Esophagus squamous epithelium (tissue), 5 donors: ENCODE measurements at regions not wholly inside any gene's neighbourhood (a gene's known extent, or its start where the extent isn't known, plus 50 kb on each side); places are given as distances from the start of the nearest gene placed in this dataset.

ENCODE experiments used
- DNase-seq: peaks from one replicate; lab custom pipeline; 2025; lab: John Stamatoyannopoulos, UW
- H3K27ac ChIP-seq, 4 donors: fragments of 200-600 bp; sonication (generic); one replicate each; pipeline ENCODE4 v1.5.1; 2016 to 2019; ENCODE audit warnings: mild to moderate bottlenecking in 1 of 4
- H3K27me3 ChIP-seq, 4 donors: fragments of 200-600 bp; sonication (generic); 1 replicate in 3 of 4; 2 replicates in 1 of 4; pipeline versions ENCODE4 v1.5.1 to v1.6.0; 2017 to 2021; ENCODE audit warnings: antibody characterized with exemption in 1 of 4
- H3K36me3 ChIP-seq, 3 donors: fragments of 200-600 bp; sonication (generic); one replicate each; pipeline ENCODE4 v1.5.1; 2016 to 2019
- H3K4me1 ChIP-seq, 3 donors: fragments of 200-600 bp; sonication (generic); one replicate each; pipeline ENCODE4 v1.5.1; 2017 to 2019
- H3K4me3 ChIP-seq, 4 donors: fragments of 200-600 bp; sonication (generic); 1 replicate in 3 of 4; 2 replicates in 1 of 4; pipeline ENCODE4 v1.5.1; 2016 to 2019; ENCODE audit warnings: mild to moderate bottlenecking in 2 of 4, moderate library complexity in 1 of 4
- H3K9me3 ChIP-seq, 3 donors: fragments of 200-600 bp; sonication (generic); one replicate each; pipeline ENCODE4 v1.5.1; 2016 to 2019
- CTCF ChIP-seq, 6 experiments: fragments of 450-650 bp in 4 of 6; fragments of 200-600 bp in 2 of 6; sonication (generic) in 2 of 6; IDR thresholded peaks; one replicate each; pipeline ENCODE4 v1.5.1; 2016 to 2019; ENCODE audit warnings: antibody characterized with exemption in 6 of 6, mild to moderate bottlenecking in 4 of 6, moderate library complexity in 4 of 6
- POLR2A ChIP-seq, 4 donors: fragments of 450-650 bp; IDR thresholded peaks; one replicate each; pipeline ENCODE4 v1.6.1; 2017; ENCODE audit warnings: antibody characterized with exemption in 4 of 4, mild to moderate bottlenecking in 4 of 4, moderate library complexity in 3 of 4
- WGBS, 2 donors: methylation state at CpG; one replicate each; pipeline ENCODE4 v1.1.5; 2018; 5-methylcytosine and 5-hydroxymethylcytosine counted together
- intact Hi-C: fragments of 100-400 bp; cut with DNase I; formaldehyde crosslinking; loops from one replicate; pipeline ENCODE4 v1.15.0; 2022
- donor health status: DM: yes; HTN: yes; CAD: no.

GRCh38 chr9:111250875-111251842 lies 78.9 kb downstream of the OR2K2 start:
- Histone ChIP-seq H3K4me3 (no peak overlapping the region), H3K9me3 (no peaks in the 10 kb centered on the region), H3K27ac (no peak overlapping the region), H3K36me3 (no peaks in the 10 kb centered on the region), H3K4me1 (no peaks in the 10 kb centered on the region), H3K27me3 (no peaks in the 10 kb centered on the region)
- TF ChIP-seq POLR2A (IDR thresholded peaks at IDR 0.05) (no peak), CTCF (IDR thresholded peaks at IDR 0.05) (no peak)
- intact Hi-C loops, result no loop called here
- no peak for DNase-seq
- WGBS, 2 donors, result 72 to 75% methylated on average over 8 of the region's 8 CpGs

- Histone ChIP-seq H3K36me3 (no peaks in the 10 kb centered on the region), H3K27ac (no peak overlapping the region), H3K4me3 (no peak overlapping the region), H3K4me1 (no peaks in the 10 kb centered on the region), H3K27me3 (no peaks in the 10 kb centered on the region), H3K9me3 (no peaks in the 10 kb centered on the region)
- intact Hi-C loops, result no loop called here
- TF ChIP-seq POLR2A (IDR thresholded peaks at IDR 0.05), result no peak
- 54 to 88% methylated on average over 1 of the region's 1 CpG for WGBS, 2 donors
- no peak for DNase-seq
Measured at GRCh38 chr9:111237447-111237846, 92.6 kb downstream of the OR2K2 start.

GRCh38 chr9:111236332-111236731 lies 93.7 kb downstream of the OR2K2 start:
- H3K4me1 ChIP-seq, result no peaks in the 10 kb centered on the region
- H3K27me3 ChIP-seq, result no peaks in the 10 kb centered on the region
- 46 to 56% methylated on average over 2 of the region's 2 CpGs for WGBS, 2 donors
- H3K27ac ChIP-seq, result no peak overlapping the region
- H3K36me3 ChIP-seq, result no peaks in the 10 kb centered on the region
- no peaks in the 10 kb centered on the region for H3K9me3 ChIP-seq
- TF ChIP-seq CTCF (IDR thresholded peaks at IDR 0.05), result no peak
- no peak for TF ChIP-seq POLR2A (IDR thresholded peaks at IDR 0.05)
- intact Hi-C loops, result no loop called here
- H3K4me3 ChIP-seq, result no peak overlapping the region
- no peak for DNase-seq

GRCh38 chr9:111233963-111234362 lies 96.1 kb downstream of the OR2K2 start:
- H3K27me3 ChIP-seq, result no peaks in the 10 kb centered on the region
- WGBS, 2 donors, result 78 to 83% methylated on average over 2 of the region's 3 CpGs
- intact Hi-C loops, result no loop called here

GRCh38 chr9:111232997-111233790 lies 96.8 kb downstream of the OR2K2 start:
- no peak for TF ChIP-seq CTCF (IDR thresholded peaks at IDR 0.05)
- TF ChIP-seq POLR2A (IDR thresholded peaks at IDR 0.05), result no peak
- no peak overlapping the region for H3K4me3 ChIP-seq
- DNase-seq, result no peak
- WGBS, 2 donors, result 37 to 43% methylated on average over 8 of the region's 8 CpGs
- no peaks in the 10 kb centered on the region for H3K9me3 ChIP-seq
- no peak overlapping the region for H3K27ac ChIP-seq
- H3K27me3 ChIP-seq, result no peaks in the 10 kb centered on the region
- H3K36me3 ChIP-seq, result no peaks in the 10 kb centered on the region
- intact Hi-C loops, result no loop called here
- no peaks in the 10 kb centered on the region for H3K4me1 ChIP-seq

More at GRCh38 chr9:111233963-111234362, 96.1 kb downstream of the OR2K2 start:
- Histone ChIP-seq H3K9me3 (no peaks in the 10 kb centered on the region), H3K4me1 (no peaks in the 10 kb centered on the region), H3K4me3 (no peak overlapping the region), H3K36me3 (no peaks in the 10 kb centered on the region), H3K27ac (no peak overlapping the region)
- TF ChIP-seq CTCF (IDR thresholded peaks at IDR 0.05), result no peak
- no peak for DNase-seq
